Spleen (tissue), 11 donors: ENCODE measurements at regions not wholly inside any gene's neighbourhood (a gene's known extent, or its start where the extent isn't known, plus 50 kb on each side); places are given as distances from the start of the nearest gene placed in this dataset.

Experiments used
- DNase-seq: peaks from one replicate; pipeline ENCODE4 v3.0.0-alpha.2; 2020
- H3K27ac ChIP-seq, 8 donors: fragments of 200-600 bp; sonication (generic) in 7 of 8; 1 replicate in 4 of 8; 2 replicates in 4 of 8; pipeline versions ENCODE4 v1.5.0 to v1.8.0; 2016 to 2021; ENCODE audit warnings: inconsistent platforms in 4 of 8, mild to moderate bottlenecking in 4 of 8, moderate library complexity in 1 of 8
- H3K27me3 ChIP-seq, 7 donors: fragments of 200-600 bp; sonication (generic) in 6 of 7; replicated peaks in 1 of 7; 1 replicate in 4 of 7; 2 replicates in 3 of 7; pipeline versions ENCODE4 v1.5.0 to v1.8.0; 2016 to 2021; ENCODE audit warnings: inconsistent platforms in 3 of 7, mild to moderate bottlenecking in 1 of 7
- H3K36me3 ChIP-seq, 6 donors: fragments of 200-600 bp; sonication (generic) in 5 of 6; 1 replicate in 4 of 6; 2 replicates in 2 of 6; pipeline versions ENCODE4 v1.5.0 to v1.8.0; 2016 to 2021; ENCODE audit warnings: inconsistent platforms in 2 of 6
- H3K4me1 ChIP-seq, 6 donors: fragments of 200-600 bp; sonication (generic) in 5 of 6; 1 replicate in 3 of 6; 2 replicates in 3 of 6; pipeline versions ENCODE4 v1.5.0 to v1.8.0; 2016 to 2021; ENCODE audit warnings: inconsistent platforms in 3 of 6
- H3K4me3 ChIP-seq, 8 donors: fragments of 200-600 bp; sonication (generic) in 7 of 8; 1 replicate in 4 of 8; 2 replicates in 4 of 8; pipeline versions ENCODE4 v1.5.0 to v1.8.0; 2016 to 2021; ENCODE audit warnings: inconsistent platforms in 4 of 8, mild to moderate bottlenecking in 4 of 8, moderate library complexity in 2 of 8
- H3K9me3 ChIP-seq, 8 donors: fragments of 200-600 bp; sonication (generic) in 7 of 8; 1 replicate in 4 of 8; 2 replicates in 4 of 8; pipeline versions ENCODE4 v1.5.0 to v1.8.0; 2016 to 2021; ENCODE audit warnings: inconsistent platforms in 4 of 8
- POLR2A ChIP-seq, 3 donors: fragments of 450-650 bp; IDR thresholded peaks; one replicate each; pipeline ENCODE4 v1.5.1; 2017; ENCODE audit warnings: antibody characterized with exemption in 3 of 3, mild to moderate bottlenecking in 1 of 3
- POLR2AphosphoS5 ChIP-seq, 3 donors: sonication (generic); formaldehyde crosslinking; IDR thresholded peaks; one replicate each; pipeline ENCODE4 v1.5.1; 2017; ENCODE audit warnings: antibody characterized with exemption in 3 of 3
- WGBS, 5 donors: extraction: QIAGEN DNeasy Blood & Tissue Kit in 3 of 5; methylation state at CpG; one replicate each; pipeline versions ENCODE4 v1.1.5 to v1.1.7; 2013 to 2018; 5-methylcytosine and 5-hydroxymethylcytosine counted together
- intact Hi-C: fragments of 100-400 bp; cut with DNase I; formaldehyde crosslinking; loops from one replicate; pipeline ENCODE4 v1.15.0; 2023; ENCODE audit warnings: low total_unique reads
- TF ChIP-seq, protein P1 (sequence below), 11 experiments: fragments of 200-600 bp in 7 of 11; fragments of 450-650 bp in 4 of 11; sonication (generic) in 4 of 11; IDR thresholded peaks in 8 of 11; conservative IDR thresholded peaks in 3 of 11; 1 replicate in 7 of 11; 2 replicates in 4 of 11; pipeline versions ENCODE4 v1.4.0 to v1.8.0; 2016 to 2021; ENCODE audit warnings: antibody characterized with exemption in 11 of 11, inconsistent platforms in 4 of 11, mild to moderate bottlenecking in 1 of 11
- donor health status: healthy with polysubstance abuse.
- donor health status: DM: no; HTN: no; CAD: no; lungs with moderate emphysema.
- donor health status: DM: no; HTN: no; CAD: no.
- donor health status: Bipolar disorder and iron deficiency.
- donor health status: healthy.
- donor health status: DM: no; HTN: no; CAD: no.
- donor health status: DM: yes; HTN: yes; CAD: no.

DNA sequence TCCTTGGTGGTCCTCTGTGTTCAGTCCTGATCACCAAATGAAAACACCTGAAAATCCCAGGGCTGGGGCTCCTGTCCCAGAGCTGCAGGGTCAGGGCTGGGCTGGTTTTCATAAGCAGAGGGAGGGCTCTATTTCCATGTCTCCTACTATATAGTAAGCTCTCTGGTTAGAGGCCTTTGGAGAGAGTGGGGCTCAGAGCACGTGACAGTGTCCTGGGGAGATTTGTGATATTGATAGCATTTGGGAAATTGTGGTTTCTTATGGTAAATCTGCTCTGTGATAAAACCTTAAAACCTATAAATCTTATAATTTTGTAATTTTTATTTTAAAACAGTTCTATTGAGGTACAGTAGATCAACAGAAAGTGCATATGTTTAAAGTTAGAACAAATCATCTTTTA is 1202.2 kb downstream of the TMEM121 start:
- WGBS, 5 donors = 17 to 58% methylated on average over 1 of the region's 1 CpG; no CpG with 5 or more reads in 3 of the 5 donors
- no peaks in the 10 kb centered on the region for H3K27me3 ChIP-seq
- intact Hi-C loops = no loop called here
- no peaks in the 10 kb centered on the region for H3K9me3 ChIP-seq
- no peak overlapping the region for H3K27ac ChIP-seq
- no peaks in the 10 kb centered on the region for H3K36me3 ChIP-seq
- no peak overlapping the region for H3K4me3 ChIP-seq
- DNase-seq = no peak
- TF ChIP-seq, protein P1, sequence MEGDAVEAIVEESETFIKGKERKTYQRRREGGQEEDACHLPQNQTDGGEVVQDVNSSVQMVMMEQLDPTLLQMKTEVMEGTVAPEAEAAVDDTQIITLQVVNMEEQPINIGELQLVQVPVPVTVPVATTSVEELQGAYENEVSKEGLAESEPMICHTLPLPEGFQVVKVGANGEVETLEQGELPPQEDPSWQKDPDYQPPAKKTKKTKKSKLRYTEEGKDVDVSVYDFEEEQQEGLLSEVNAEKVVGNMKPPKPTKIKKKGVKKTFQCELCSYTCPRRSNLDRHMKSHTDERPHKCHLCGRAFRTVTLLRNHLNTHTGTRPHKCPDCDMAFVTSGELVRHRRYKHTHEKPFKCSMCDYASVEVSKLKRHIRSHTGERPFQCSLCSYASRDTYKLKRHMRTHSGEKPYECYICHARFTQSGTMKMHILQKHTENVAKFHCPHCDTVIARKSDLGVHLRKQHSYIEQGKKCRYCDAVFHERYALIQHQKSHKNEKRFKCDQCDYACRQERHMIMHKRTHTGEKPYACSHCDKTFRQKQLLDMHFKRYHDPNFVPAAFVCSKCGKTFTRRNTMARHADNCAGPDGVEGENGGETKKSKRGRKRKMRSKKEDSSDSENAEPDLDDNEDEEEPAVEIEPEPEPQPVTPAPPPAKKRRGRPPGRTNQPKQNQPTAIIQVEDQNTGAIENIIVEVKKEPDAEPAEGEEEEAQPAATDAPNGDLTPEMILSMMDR (IDR thresholded peaks at IDR 0.05 in 8 of 11, conservative IDR thresholded peaks at IDR 0.05 in 3 of 11) = no peak
- no peak for TF ChIP-seq POLR2A (IDR thresholded peaks at IDR 0.05)
- TF ChIP-seq POLR2AphosphoS5 (IDR thresholded peaks at IDR 0.05) = no peak
- H3K4me1 ChIP-seq = no peaks in the 10 kb centered on the region

DNA sequence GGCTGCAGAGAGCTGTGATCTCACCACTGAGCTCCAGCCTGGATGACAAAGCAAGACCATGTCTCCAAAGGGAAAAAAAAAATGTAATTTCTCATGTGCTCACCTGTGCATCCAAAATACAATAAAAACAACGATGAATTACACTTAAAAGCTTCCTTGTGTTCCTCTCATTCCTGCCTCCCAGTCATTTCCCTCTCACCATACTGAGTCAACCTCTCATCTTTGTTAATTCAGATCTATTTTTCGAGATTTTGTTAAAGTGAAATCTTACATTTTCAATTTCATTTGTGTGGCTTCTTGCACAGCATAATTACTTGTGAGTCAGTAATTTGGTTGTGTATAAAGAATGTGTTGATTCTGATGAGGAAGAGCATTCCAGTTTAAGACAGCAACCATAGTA is 1203.2 kb downstream of the TMEM121 start:
- Histone ChIP-seq H3K4me3 (no peak overlapping the region), H3K36me3 (no peaks in the 10 kb centered on the region), H3K9me3 (no peaks in the 10 kb centered on the region), H3K27me3 (no peaks in the 10 kb centered on the region), H3K4me1 (no peaks in the 10 kb centered on the region), H3K27ac (no peak overlapping the region)
- TF ChIP-seq, protein P1 (IDR thresholded peaks at IDR 0.05 in 8 of 11, conservative IDR thresholded peaks at IDR 0.05 in 3 of 11) = no peak
- no peak for TF ChIP-seq POLR2AphosphoS5 (IDR thresholded peaks at IDR 0.05)
- TF ChIP-seq POLR2A (IDR thresholded peaks at IDR 0.05) = no peak
- 48 to 64% methylated on average over 2 of the region's 2 CpGs; no CpG with 5 or more reads in 3 of the 5 donors for WGBS, 5 donors
- intact Hi-C loops = no loop called here
- DNase-seq = no peak

DNA sequence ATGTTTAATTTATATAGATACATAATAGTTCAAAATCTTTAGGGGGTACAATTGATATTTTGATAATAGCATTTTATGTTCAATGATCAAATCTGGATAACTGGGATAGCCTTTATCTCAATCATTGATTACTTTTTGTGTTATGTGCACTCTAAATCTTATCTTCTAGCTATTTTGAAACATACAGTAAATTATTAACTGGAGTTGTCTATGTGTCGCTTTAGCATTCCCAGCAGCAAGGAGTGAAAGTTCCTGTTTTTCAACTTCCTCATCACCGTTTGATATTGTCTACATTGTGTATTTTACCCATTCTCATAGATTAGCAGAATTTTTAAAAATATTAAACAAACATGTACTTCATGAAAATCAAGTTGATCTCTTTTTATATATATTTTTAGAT is 1207.4 kb downstream of the TMEM121 start:
- TF ChIP-seq POLR2A (IDR thresholded peaks at IDR 0.05) (no peak), POLR2AphosphoS5 (IDR thresholded peaks at IDR 0.05) (no peak)
- TF ChIP-seq, protein P1 (IDR thresholded peaks at IDR 0.05 in 8 of 11, conservative IDR thresholded peaks at IDR 0.05 in 3 of 11) = no peak
- Histone ChIP-seq H3K4me3 (no peak overlapping the region), H3K27me3 (no peaks in the 10 kb centered on the region), H3K4me1 (no peaks in the 10 kb centered on the region), H3K27ac (no peak overlapping the region), H3K9me3 (no peaks in the 10 kb centered on the region), H3K36me3 (no peaks in the 10 kb centered on the region)
- WGBS, 5 donors = 31 to 33% methylated on average over 2 of the region's 2 CpGs; no CpG with 5 or more reads in 3 of the 5 donors
- intact Hi-C loops = no loop called here
- DNase-seq = no peak

DNA sequence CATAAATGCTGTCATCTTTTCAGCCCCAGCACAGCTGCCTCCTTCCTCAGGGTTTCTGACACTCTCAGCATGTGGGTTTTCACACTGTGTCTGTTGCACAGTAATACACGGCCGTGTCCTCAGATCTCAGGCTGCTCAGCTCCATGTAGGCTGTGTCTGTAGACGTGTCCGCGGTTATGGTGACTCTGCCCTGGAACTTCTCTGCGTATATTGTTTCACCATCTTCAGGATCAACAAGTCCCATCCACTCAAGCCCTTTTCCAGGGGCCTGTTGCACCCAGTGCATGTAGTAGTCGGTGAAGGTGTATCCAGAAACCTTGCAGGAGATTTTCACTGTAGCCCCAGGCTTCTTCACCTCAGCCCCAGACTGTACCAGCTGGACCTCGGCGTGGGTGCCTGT is 1210.6 kb downstream of the TMEM121 start:
- DNase-seq = no peak
- TF ChIP-seq POLR2A (IDR thresholded peaks at IDR 0.05) (no peak), POLR2AphosphoS5 (IDR thresholded peaks at IDR 0.05) (no peak)
- TF ChIP-seq, protein P1 (IDR thresholded peaks at IDR 0.05 in 8 of 11, conservative IDR thresholded peaks at IDR 0.05 in 3 of 11) = no peak
- Histone ChIP-seq H3K36me3 (no peaks in the 10 kb centered on the region), H3K27me3 (no peaks in the 10 kb centered on the region), H3K27ac (peak overlapping the region in 1 of 8 donors; percentile 27), H3K4me1 (no peaks in the 10 kb centered on the region), H3K9me3 (no peaks in the 10 kb centered on the region), H3K4me3 (no peak overlapping the region)
- 51 to 68% methylated on average over 9 of the region's 9 CpGs; no CpG with 5 or more reads in 3 of the 5 donors for WGBS, 5 donors
- intact Hi-C loops = no loop called here
